Stimulated activated CD4-positive, alpha-beta T cell treated with anti-CD3 and anti-CD28 coated beads, Interleukin-4, amount 100 ng/mL, for 48 hours (primary cell): ENCODE measurements at regions not wholly inside any gene's neighbourhood (a gene's known extent, or its start where the extent isn't known, plus 50 kb on each side); places are given as distances from the start of the nearest gene placed in this dataset.

ENCODE experiments used
- DNase-seq, 2 donors: peaks; one replicate each; pipeline ENCODE4 v3.0.0-alpha.2; 2020; ENCODE audit warnings: low read depth in 2 of 2

DNA sequence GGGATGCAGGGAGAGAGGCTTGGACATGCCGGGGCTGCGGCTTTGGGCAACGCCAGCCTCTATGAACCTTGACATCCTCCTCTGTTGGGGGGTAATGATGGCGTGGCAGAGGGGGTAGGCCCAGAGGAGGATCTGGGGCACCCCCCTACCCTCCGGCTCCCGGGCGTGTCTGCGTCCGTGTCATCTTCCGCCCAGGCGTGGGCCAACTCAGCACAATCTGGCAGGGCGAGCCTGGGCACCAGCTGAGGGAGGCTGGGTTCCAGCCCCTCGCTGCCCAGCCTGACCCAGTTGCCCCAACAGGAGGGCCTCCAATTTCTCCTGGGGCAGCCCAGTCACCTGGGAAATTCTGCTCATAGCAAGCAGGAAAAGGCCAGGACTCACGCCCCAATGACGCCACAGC lies 62.9 kb upstream of the IL17B start:
- DNase-seq: no peak

GRCh38 chr5:149441194-149441753 lies 62.2 kb upstream of the IL17B start:
- DNase-seq: no peak

DNA sequence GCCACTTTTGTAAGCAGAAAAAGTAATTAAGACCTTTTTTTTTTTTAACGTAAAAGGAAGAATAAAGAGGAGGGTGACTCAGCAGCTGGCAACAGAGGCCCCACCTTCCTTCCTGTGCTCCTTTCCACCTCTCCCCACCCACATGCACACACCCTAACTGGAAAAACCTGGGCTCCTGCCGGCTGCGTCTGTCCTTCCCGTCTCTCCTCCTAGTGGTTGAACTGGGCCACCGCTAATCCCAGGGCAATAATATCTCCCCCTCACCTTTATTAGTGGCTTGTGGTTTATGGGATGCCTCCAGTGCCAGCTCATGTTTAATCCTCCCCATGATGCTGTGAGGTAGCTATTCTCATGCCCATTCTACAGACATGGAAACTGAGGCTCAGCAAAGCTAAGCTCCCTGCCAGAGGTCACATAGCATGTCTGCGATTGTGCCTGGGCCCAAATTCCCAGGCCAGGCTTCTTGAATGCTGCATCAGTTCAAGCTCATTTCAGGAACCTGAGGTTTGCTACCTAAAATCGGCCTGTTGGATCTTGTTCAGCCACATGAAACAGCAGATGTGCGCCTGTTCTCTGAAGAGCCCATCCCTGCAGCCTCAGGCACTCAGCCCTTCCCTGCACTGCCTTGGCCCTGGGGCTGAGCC lies 60.9 kb upstream of the IL17B start:
- DNase-seq: peak in 1 of 2 donors; percentile 11

GRCh38 chr5:149438711-149439132 lies 59.6 kb upstream of the IL17B start:
- no peak for DNase-seq

GRCh38 chr5:149438281-149438680 lies 59.2 kb upstream of the IL17B start:
- no peak for DNase-seq

GRCh38 chr5:149437391-149438040 lies 58.4 kb upstream of the IL17B start:
- no peak for DNase-seq

DNA sequence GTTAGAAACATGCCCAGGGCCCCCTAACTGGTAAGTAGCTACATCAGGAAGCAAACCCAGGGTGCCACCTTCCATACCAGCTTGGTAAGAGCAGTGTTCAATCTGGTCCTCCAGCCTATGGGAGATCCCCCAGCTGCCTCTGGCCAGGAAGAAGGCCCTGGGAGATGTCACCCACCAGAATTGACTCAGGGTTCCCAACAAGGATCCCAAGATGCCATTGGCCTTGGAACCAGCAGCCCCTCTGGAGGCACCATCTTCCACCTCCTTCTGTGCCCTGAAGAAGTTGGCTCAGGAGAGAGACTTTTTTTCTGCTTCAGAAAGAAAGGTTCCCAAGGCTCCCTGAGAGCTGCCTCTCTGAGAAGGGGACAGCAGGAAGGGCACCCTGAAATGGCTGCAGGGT lies 56.6 kb upstream of the IL17B start:
- DNase-seq: no peak

DNA sequence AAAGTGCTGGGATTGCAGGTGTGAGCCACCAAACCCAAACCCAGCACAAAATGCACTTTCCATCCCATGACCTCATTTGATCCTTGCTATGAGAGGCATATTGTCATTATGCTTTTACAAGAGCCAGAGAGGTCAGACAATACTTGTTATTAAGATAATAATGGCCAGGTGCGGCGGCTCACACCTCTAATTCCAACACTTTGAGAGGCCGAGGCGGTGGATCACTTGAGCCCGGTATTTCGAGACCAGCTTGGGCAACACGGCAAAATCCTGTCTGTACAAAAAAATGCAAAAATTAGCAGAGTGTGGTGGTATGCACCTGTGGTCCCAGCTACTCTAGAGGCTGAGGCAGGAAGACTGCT lies 55.9 kb upstream of the IL17B start:
- DNase-seq: no peak

DNA sequence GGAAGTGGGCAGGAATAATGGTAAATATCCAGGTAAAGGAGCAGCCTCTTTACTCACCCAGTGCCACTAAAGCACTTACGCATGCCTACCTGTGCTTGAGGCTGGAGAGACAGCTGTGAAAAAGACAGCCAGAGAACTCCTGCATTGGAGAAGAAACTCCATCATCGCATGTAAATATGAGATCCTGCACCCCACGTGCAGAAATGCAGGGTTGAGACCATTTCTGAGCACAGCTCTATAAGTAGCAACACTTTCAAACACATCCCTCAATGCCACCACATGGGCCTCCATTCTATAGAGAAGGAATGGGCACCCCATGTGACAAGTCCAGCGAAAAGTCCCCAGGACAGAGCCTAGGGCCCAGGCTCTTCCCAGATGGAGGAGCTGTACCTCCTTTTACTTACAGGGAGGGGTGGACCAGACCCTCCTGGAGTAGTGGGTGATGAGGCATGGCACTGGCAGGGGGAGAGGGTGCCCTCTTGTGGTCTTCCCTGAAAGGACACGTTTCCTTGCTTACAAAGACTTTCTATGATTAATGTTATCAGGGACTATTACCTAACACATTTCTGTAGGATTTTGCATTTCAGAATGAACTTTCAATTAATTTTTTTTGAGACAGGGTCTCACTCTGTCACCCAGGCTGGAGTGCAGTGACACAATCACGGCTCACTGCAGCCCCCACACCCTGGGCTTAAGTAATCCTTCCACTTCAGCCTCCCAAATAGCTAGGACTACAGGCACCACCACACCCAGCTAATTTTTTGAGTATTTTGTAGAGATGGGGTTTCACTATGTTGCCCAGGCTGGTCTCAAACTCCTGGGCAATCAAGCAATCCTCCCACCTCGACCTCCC lies 55.3 kb upstream of the IL17B start:
- DNase-seq: peak; percentile 41 to 43

- no peak for DNase-seq
Measured at GRCh38 chr5:149433524-149434131, 54.5 kb upstream of the IL17B start.

DNA sequence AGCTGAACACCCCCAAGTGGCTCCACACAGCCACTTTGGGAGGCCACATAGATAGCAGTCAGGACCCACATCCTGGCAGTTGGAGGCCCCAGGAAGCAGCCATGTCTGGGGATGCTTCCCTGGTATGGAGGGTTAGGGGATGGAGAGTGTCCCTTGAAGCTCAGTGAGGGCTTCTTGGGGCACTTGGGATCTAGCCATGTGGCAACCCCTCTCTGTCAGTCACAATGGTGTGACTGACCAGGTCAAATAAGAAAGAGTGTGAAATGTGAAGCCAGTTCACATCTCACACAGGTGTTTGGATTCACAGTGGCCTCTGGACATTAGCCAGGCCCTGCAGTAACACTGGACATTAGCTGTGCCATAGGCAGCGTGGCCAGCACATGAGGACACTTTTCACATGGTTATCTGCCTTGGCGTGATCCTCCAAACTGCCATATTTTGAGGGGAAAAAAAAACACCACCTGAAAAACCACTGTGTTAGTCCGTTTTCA lies 53.9 kb upstream of the IL17B start:
- DNase-seq: no peak

DNA sequence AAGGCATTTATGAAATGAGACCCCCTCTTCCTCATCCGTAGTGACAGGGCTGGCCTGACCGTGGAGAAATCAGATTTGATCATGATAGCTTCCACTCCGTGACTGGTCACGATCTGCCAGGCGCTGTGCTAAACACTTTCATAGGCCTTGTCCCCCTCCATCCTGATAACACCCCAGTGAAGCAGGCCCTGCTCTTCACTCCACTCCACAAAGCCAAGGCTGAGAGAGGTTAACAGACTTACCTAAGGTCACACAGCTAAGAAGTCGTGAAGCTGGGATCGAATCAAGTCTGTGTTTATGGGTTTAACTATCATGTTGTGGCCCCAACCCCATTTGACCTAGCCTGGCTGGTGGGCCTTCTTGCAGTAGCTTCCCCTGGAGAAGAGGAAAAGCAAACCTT lies 53.3 kb upstream of the IL17B start:
- no peak for DNase-seq

DNA sequence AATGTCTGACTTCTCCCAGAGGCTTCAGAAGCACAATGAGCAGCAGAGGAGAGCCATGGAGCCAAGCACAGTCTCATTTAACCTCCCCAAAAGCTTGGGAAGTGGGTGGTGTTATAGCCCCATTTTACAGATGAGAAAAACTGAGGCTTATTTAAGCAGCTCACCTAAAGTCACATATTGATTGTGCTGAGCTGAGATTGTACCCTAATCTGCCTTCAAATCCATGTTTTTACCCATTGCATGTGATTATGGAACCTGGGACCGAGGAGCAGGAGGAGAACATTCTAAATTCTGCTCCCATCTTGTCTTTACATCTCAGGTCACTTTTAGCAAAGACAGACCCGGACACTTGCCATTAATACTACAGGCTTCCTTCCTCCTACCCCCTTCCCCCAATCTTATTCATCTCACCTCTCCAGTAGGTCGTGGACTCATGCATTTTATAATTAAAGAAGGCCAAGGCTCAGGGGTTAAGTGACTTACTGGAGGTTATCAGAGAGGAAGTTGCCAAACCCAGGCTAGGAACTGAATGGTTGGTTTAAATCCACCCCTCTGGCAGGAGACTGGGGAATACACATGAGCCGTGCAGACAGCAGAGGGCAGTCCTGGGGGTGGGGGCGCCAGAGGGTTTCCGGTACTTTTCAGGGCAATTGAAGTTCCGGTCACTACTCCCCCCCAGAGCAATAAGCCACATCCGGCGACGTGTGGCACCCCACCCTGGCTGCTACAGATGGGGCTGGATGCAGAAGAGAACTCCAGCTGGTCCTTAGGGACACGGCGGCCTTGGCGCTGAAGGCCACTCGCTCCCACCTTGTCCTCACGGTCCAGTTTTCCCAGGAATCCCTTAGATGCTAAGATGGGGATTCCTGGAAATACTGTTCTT lies 51.0 kb upstream of the IL17B start:
- DNase-seq: no peak
